ENCODE measurements at regions not wholly inside any gene's neighbourhood (a gene's known extent, or its start where the extent isn't known, plus 50 kb on each side); places are given as distances from the start of the nearest gene placed in this dataset.
"Not testable (repeated sequence)": the region's sequence is repeated elsewhere in the genome, so short reads cannot be mapped to it uniquely, and the experiment has no call there.

DNA sequence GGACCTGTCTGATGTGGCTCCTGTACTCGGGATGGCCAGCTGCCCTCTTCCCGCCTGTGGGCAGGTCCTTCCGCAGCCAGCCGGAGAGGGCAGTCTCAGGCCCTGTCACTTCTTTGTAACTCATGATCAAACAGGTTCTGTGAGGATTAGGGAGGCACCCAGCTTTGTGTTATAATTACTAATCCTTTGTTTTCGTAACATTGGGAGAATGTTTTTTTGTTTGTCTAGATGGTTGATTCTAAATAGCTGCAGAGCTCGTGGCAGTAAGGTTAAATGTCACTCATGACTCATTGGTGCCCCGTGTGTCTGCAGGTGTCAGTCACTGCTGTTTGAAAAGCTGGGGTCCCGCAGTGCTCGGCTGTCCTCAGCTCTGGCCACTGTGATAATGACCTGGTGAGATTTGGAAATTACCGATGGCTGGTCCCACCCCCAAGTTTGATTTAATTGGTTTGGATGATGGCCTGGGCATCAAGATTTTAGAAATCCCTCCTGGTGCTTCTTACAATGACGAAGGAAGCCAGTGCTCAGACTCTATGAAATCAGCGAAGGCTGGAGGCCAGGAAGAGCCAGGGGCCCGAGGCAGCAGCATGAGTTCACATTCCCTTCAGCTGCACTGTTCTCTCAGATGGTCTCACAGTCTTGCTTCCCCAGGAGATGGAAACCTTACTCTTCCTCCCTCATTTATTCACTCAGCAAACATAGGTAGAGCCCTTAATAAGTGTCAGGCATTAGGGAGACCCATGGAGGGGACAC lies 172.8 kb downstream of the VAPA start:
- no peak for DNase-seq

- DNase-seq = no peak
Observed at GRCh38 chr18:10088734-10089133, 174.9 kb downstream of the VAPA start.

GRCh38 chr18:10089881-10090280 lies 176.1 kb downstream of the VAPA start:
- no peak for DNase-seq

GRCh38 chr18:10090668-10091067 lies 176.9 kb downstream of the VAPA start:
- no peak for DNase-seq

GRCh38 chr18:10093445-10093844 lies 179.6 kb downstream of the VAPA start:
- DNase-seq = no peak

DNA sequence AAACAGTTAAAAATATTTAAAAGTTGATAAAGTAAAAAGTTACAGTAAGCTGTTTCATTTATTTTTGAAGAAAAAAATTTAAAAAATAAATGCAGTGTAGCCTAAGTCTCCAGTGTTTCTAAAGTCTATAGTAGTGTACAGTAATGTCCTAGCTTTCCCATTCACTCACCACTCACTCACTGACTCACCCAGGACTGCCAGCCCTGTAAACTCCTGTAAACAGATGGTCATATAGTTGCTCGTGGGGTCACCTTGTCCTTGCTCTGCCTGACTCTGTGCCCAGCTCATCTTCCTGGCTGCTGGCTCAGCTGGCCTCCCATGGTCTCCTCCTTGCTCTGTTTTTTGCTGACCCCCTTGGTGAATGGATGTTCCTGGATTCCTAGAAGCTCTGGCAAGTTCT lies 180.3 kb downstream of the VAPA start:
- no peak for DNase-seq

- DNase-seq = no peak
Observed at GRCh38 chr18:10094655-10095054, 180.8 kb downstream of the VAPA start.

DNA sequence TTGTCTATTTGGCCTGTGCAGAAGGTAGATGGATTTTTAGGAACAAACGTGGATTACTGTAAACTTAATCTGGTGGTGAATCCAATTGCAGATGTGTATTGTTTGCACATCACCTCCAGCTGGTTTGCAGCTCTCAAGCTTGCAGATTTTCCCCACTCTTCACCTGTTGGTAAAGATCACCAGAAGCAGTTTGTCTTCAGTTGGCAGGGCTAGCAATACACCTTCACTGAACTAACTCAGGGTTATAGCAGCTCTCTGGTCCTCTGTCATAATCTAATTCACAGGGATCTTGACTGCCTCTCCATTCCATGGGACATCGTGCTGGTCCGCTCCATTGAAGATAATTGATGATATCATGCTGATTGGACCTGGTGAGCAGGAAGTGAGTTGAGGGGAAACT lies 181.5 kb downstream of the VAPA start:
- DNase-seq = no peak

DNA sequence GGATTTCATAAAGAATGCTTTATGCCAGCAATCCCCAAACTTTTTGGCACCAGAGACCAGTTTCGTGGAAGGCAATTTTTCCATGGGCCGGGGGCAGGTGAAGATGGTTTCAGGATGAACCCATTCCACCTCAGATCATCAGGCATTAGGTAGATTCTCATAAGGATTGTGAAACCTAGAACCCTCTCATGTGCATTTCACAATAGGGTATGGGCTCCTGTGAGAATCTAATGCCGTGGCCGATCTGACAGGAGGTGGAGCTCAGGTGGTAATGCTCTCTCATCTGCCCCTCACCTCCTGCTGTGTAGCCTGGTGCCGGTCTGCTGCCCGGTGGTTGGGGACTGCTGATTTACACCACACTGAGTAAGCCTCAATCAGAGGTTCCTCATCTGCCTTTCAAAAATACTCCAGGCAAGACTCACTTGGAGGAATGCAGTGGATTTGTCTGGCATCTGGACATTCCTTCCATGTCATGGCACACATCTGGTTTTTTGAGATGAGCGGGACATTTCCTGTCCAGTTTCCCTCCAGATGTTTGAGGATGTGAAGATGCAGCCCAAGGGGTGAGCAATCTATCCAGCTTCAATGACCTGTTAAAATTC lies 185.8 kb downstream of the VAPA start:
- DNase-seq = no peak

DNA sequence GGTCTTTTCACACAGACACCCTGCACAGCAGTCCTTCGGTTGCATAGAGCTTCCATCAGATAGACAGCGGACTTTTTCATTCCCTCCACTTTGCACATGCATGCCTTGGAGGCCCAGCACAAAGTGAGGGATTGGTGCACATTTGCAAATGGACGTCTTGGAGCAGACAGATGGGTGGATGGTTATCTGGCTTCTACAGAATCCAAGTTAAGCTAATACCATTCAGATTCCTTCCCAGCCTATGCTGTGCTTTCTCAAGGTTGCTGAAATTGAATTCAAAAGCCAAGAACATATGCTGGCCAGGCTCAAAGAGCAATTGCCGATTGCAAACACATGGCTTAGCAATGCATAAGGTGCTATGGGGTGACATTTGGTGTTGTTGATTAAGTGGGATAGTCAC lies 186.4 kb downstream of the VAPA start:
- DNase-seq = no peak

GRCh38 chr18:10100941-10101701 lies 187.3 kb downstream of the VAPA start:
- no peak for DNase-seq

DNA sequence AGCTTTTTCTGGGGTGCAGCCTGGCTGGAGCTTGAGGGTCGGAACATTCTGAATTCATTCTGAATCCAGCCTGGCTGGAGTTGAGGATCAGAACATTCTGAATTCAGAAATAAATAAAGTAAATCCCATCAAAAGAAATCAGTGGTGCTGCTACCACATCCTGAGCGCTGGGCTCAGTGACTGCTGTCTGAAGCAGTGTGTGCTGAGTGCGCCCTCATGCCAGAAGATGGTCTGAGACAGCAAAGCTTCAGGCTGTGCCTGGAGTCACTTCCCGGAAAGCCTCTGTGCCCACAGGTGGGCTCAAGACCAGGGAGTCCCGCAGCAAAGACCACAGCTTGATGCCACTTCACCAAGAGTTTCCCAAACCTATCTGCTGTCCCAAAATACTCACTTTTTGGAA lies 187.9 kb downstream of the VAPA start:
- DNase-seq = no peak

DNA sequence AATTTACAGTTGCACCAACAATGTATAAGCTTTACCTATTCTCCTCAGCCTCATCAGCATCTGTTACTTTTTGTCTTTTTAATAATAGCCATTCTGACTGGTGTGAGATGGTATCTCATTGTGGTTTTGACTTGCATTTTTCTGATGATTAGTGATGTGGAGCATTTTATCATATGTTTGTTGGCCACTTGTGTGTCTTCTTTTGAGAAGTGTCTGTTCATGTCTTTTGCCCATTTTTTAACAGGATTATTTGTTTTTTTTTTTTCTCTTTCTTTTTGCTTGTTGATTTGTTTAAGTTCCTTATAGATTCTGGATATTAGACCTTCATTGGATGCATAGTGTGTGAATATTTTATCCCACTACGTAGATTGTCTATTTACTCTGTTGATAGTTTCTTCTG lies 191.3 kb downstream of the VAPA start:
- not testable (repeated sequence) for DNase-seq

GRCh38 chr18:10111191-10111590 lies 197.4 kb downstream of the VAPA start:
- DNase-seq = no peak

DNA sequence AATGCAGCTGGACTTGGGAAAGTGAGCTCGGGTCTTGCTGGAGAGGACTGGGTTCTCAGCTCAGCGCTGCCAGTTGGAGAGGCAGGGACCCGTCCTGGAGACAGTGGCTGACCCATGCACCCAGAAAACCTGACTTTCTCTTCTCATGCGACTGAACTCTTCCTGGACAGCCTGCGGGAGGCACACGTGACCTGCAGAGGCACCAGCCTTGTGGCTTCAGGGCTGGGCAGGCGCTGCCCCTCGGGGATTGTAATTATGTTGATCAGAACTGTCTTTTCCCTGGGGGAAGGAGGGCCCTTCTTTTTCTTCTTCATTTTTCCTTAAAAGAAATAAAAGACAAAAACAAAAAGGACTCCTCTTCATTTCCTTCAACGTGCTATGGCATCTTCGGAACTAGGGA lies 198.1 kb downstream of the VAPA start:
- DNase-seq = no peak

DNA sequence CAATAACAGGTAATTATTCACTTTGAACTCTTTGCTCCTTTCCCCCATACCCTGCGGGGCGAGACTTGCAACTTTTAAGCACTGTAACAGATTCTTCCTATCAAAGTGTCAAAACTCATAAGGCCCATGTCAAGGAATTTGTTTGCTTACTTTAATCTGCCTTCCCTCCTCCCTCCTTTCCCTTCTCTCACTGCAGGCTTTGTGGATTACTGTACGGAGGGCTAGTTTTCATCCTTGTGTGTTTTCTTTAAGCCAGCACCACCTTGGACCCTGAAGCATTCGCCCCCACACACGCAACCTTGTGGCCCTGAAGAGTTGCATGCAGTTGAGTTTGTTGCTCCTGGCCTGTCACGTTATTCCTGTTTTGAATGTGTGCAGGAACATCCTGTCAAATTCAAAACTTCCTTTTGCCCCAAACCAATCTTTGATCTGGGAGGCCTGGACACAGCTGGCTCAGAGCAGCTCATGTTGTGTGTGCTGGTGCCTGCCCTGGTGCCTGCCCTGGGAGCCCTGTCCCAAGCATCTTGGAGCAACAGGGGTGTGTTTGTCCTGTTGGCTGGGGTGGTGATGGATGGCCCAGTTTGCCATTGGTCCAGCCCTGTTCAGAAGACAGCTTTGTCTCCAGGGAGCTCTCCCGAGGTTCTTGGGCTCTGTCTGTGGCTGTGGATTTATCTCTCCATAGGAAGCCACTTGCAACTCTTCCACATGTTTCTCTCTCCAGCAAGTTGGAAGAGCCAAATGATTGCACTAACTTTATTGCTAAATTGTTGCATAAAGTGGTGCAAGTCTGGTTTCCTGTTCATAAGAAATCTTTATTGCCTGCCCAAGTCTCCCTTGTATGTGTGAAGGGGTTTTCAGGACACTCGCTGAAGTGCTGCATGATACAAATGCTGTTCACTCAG lies 199.6 kb downstream of the VAPA start:
- no peak for DNase-seq

- no peak for DNase-seq
Observed at GRCh38 chr18:10114717-10115463, 201.1 kb downstream of the VAPA start.

- DNase-seq = no peak
Observed at GRCh38 chr18:10116574-10116973, 202.8 kb downstream of the VAPA start.

- no peak for DNase-seq
Observed at GRCh38 chr18:10119528-10119927, 205.7 kb downstream of the VAPA start.

GRCh38 chr18:10119991-10120390 lies 206.2 kb downstream of the VAPA start:
- no peak for DNase-seq

- DNase-seq = no peak
Observed at GRCh38 chr18:10120622-10121021, 206.8 kb downstream of the VAPA start.

- no peak for DNase-seq
Observed at GRCh38 chr18:10121028-10121427, 207.2 kb downstream of the VAPA start.

Data from CD4-positive, alpha-beta T cell treated with Interleukin-10 for 1 hour (primary cell).